IMR-90 (cell line): ENCODE measurements at regions not wholly inside any gene's neighbourhood (a gene's known extent, or its start where the extent isn't known, plus 50 kb on each side); places are given as distances from the start of the nearest gene placed in this dataset.
A peak's percentile ranks its signal among the peaks of the same experiment; 100 is the strongest.

Experiments used
- ATAC-seq: fragments of 200-7000 bp; cut with Tn5 transposase; 2 replicates; pipeline ENCODE4 v1.9.1; 2020; ENCODE audit warnings: low read depth, mild to moderate bottlenecking, moderate library complexity
- BruUV-seq: library from RNA; stranded (reverse); fragments of 400-500 nt; replicated peaks from 2 replicates; lab custom pipeline; 2021; lab: Mats Ljungman, UMichigan
- CTCF ChIA-PET: fragments of 300-600 bp; formaldehyde crosslinking; extraction: SDS; loops from one replicate; lab custom pipeline; 2021; ENCODE audit warnings: antibody characterized with exemption; lab: Yijun Ruan, JAX
- POLR2A ChIA-PET: fragments of 300-600 bp; sonication (Branson Sonifier 250); formaldehyde crosslinking; loops from one replicate; lab custom pipeline; 2022; ENCODE audit warnings: antibody characterized with exemption; ENCODE audit not compliant: unreplicated experiment; lab: Charles Lee
- DNase-seq: peaks from one replicate; pipeline ENCODE4 v3.0.0; 2013
- H2AFZ ChIP-seq: replicated peaks from 2 replicates; pipeline ENCODE3; 2013; ENCODE audit warnings: low read length, mild to moderate bottlenecking; ENCODE audit not compliant: poor library complexity
- H2AK5ac ChIP-seq: 2 replicates; pipeline ENCODE4 v1.6.1; 2013; ENCODE audit warnings: low read depth, low read length, inconsistent platforms
- H2AK9ac ChIP-seq: replicated peaks from 2 replicates; pipeline ENCODE3; 2013; ENCODE audit warnings: mild to moderate bottlenecking, low read depth, low read length, moderate library complexity; ENCODE audit not compliant: poor library complexity
- H2BK120ac ChIP-seq: 2 replicates; pipeline ENCODE4 v1.6.1; 2013; ENCODE audit warnings: low read depth, low read length, inconsistent platforms
- H2BK15ac ChIP-seq: 3 replicates; pipeline ENCODE4 v1.6.1; 2013; ENCODE audit warnings: low read depth, low read length, inconsistent platforms
- H2BK20ac ChIP-seq: 2 replicates; pipeline ENCODE4 v1.6.1; 2013; ENCODE audit warnings: low read depth, mild to moderate bottlenecking, inconsistent platforms, low read length, moderate library complexity
- H2BK5ac ChIP-seq: 2 replicates; pipeline ENCODE4 v1.6.1; 2013; ENCODE audit warnings: mild to moderate bottlenecking, low read depth, low read length, inconsistent platforms; ENCODE audit not compliant: poor library complexity, severe bottlenecking
- H3K14ac ChIP-seq: replicated peaks from 2 replicates; pipeline ENCODE4 v1.6.1; 2013; ENCODE audit warnings: low read depth, low read length, inconsistent platforms
- H3K18ac ChIP-seq: 2 replicates; pipeline ENCODE4 v1.6.1; 2013; ENCODE audit warnings: low read depth, low read length, control low read depth
- H3K23ac ChIP-seq: 2 replicates; pipeline ENCODE4 v1.6.1; 2013; ENCODE audit warnings: low read depth, low read length, inconsistent platforms
- H3K27ac ChIP-seq: 2 replicates; pipeline ENCODE4 v1.5.1; 2013; ENCODE audit warnings: mild to moderate bottlenecking, control low read depth, low read length; ENCODE audit not compliant: insufficient read depth
- H3K27me3 ChIP-seq: 2 replicates; pipeline ENCODE4 v1.6.1; 2013; ENCODE audit warnings: low read length; ENCODE audit not compliant: control insufficient read depth, insufficient read depth
- H3K36me3 ChIP-seq: 2 replicates; pipeline ENCODE4 v1.6.1; 2013; ENCODE audit warnings: low read length, mixed read lengths; ENCODE audit not compliant: control insufficient read depth, insufficient read depth
- H3K4ac ChIP-seq: 2 replicates; pipeline ENCODE4 v1.6.1; 2013; ENCODE audit warnings: low read depth, low read length, inconsistent platforms
- H3K4me1 ChIP-seq: 2 replicates; pipeline ENCODE4 v1.6.1; 2013; ENCODE audit warnings: low read length, mixed read lengths; ENCODE audit not compliant: control insufficient read depth, insufficient read depth
- H3K4me2 ChIP-seq: 2 replicates; pipeline ENCODE4 v1.6.1; 2013; ENCODE audit warnings: low read depth, mild to moderate bottlenecking, control low read depth, low read length, moderate library complexity
- H3K4me3 ChIP-seq: 2 replicates; pipeline ENCODE4 v1.5.1; 2013; ENCODE audit warnings: low read depth, mild to moderate bottlenecking, control low read depth, low read length, moderate library complexity; ENCODE audit not compliant: insufficient read depth
- H3K56ac ChIP-seq: 2 replicates; pipeline ENCODE4 v1.6.1; 2013; ENCODE audit warnings: low read length, inconsistent platforms; ENCODE audit not compliant: insufficient read depth; ENCODE audit errors: extremely low read depth
- H3K79me1 ChIP-seq, 2 experiments: 2 replicates each; pipeline ENCODE4 v1.6.1; 2013; ENCODE audit warnings: low read length in 2 of 2, inconsistent platforms in 1 of 2, low read depth in 1 of 2
- H3K9ac ChIP-seq: 2 replicates; pipeline ENCODE4 v1.6.1; 2013; ENCODE audit warnings: low read depth, low read length, control low read depth
- H3K9me1 ChIP-seq: 2 replicates; pipeline ENCODE4 v1.6.1; 2013; ENCODE audit warnings: low read length, inconsistent platforms; ENCODE audit not compliant: insufficient read depth
- H3K9me3 ChIP-seq: 2 replicates; pipeline ENCODE4 v1.6.1; 2013; ENCODE audit warnings: low read length; ENCODE audit not compliant: control insufficient read depth, insufficient read depth
- H4K20me1 ChIP-seq: 2 replicates; pipeline ENCODE4 v1.6.1; 2013; ENCODE audit warnings: low read length, inconsistent platforms; ENCODE audit not compliant: insufficient read depth
- H4K5ac ChIP-seq: 2 replicates; pipeline ENCODE4 v1.6.1; 2013; ENCODE audit warnings: mild to moderate bottlenecking, low read depth, low read length, control low read depth
- H4K8ac ChIP-seq, 2 experiments: 2 replicates each; pipeline ENCODE4 v1.6.1; 2013; ENCODE audit warnings: low read depth in 2 of 2, low read length in 2 of 2, control low read depth in 1 of 2, inconsistent platforms in 1 of 2
- H4K91ac ChIP-seq: 2 replicates; pipeline ENCODE4 v1.6.1; 2013; ENCODE audit warnings: low read depth, low read length, inconsistent platforms; ENCODE audit not compliant: insufficient read depth
- BHLHE40 ChIP-seq: fragments of 150-350 bp; IDR thresholded peaks from 2 replicates; pipeline ENCODE4 v1.6.1; 2016; ENCODE audit warnings: mild to moderate bottlenecking, low read depth, low read length
- CEBPB ChIP-seq: IDR thresholded peaks from 2 replicates; pipeline ENCODE4 v1.6.1; 2012; ENCODE audit warnings: low read depth, low read length, improper control_type of control experiment
- CTCF ChIP-seq: conservative IDR thresholded peaks from 2 replicates; pipeline ENCODE4 v1.5.1; 2012; ENCODE audit warnings: mild to moderate bottlenecking, low read depth, low read length, improper control_type of control experiment
- ELK1 ChIP-seq: fragments of 150-350 bp; IDR thresholded peaks from 2 replicates; pipeline ENCODE4 v1.6.1; 2016; ENCODE audit warnings: low read depth, mild to moderate bottlenecking, low read length, moderate library complexity, borderline replicate concordance
- MAZ ChIP-seq: IDR thresholded peaks from 2 replicates; pipeline ENCODE4 v1.6.1; 2012; ENCODE audit warnings: low read depth, mild to moderate bottlenecking, low read length, improper control_type of control experiment, moderate library complexity, borderline replicate concordance
- MXI1 ChIP-seq: IDR thresholded peaks from 2 replicates; pipeline ENCODE4 v1.6.1; 2012; ENCODE audit warnings: low read depth, mild to moderate bottlenecking, low read length, moderate library complexity, borderline replicate concordance
- NFE2L2 ChIP-seq: fragments of 150-350 bp; IDR thresholded peaks from 2 replicates; pipeline ENCODE4 v1.6.1; 2016; ENCODE audit warnings: low read depth, mild to moderate bottlenecking, low read length
- POLR2A ChIP-seq: IDR thresholded peaks from 2 replicates; pipeline ENCODE4 v1.6.1; 2012; ENCODE audit warnings: mild to moderate bottlenecking, low read depth, low read length
- RCOR1 ChIP-seq: IDR thresholded peaks from 2 replicates; pipeline ENCODE4 v1.6.1; 2012; ENCODE audit warnings: mild to moderate bottlenecking, low read length, improper control_type of control experiment; ENCODE audit not compliant: insufficient replicate concordance
- SMC3 ChIP-seq: fragments of 150-350 bp; IDR thresholded peaks from 2 replicates; pipeline ENCODE4 v1.6.1; 2016; ENCODE audit warnings: low read depth, mild to moderate bottlenecking, antibody characterized with exemption, low read length, moderate library complexity
- USF2 ChIP-seq: fragments of 150-350 bp; IDR thresholded peaks from 2 replicates; pipeline ENCODE4 v1.6.1; 2017; ENCODE audit warnings: mild to moderate bottlenecking, antibody characterized with exemption, low read length, low read depth
- WGBS, 2 experiments: methylation state at CpG; one replicate each; pipeline versions ENCODE4 v1.1.5 to v1.1.7; 2013; ENCODE audit warnings: missing lambda C conversion rate in 2 of 2; ENCODE audit not compliant: insufficient read length in 1 of 2; ENCODE audit errors: extremely low coverage in 2 of 2; 5-methylcytosine and 5-hydroxymethylcytosine counted together
- dilution Hi-C: fragments of 300-500 bp; cut with HindIII; formaldehyde crosslinking; loops from one replicate; pipeline ENCODE4 v1.14.3; 2018; ENCODE audit warnings: low sequenced_read_pairs; ENCODE audit not compliant: unreplicated experiment
- in situ Hi-C: fragments of 300-500 bp; cut with MboI; formaldehyde crosslinking; loops from 3 replicates; pipeline ENCODE4 v1.14.3; 2019; ENCODE audit warnings: low sequenced_read_pairs, inconsistent platforms, mixed read lengths
- intact Hi-C: fragments of 100-400 bp; cut with micrococcal nuclease; formaldehyde crosslinking; loops from 2 replicates; pipeline ENCODE4 v1.10.0; 2022

- peak overlapping the region; percentile 45; the same call in 1 of the 2 replicates for H3K14ac ChIP-seq
- CTCF ChIA-PET, result interaction anchor here (0.5 kb wide), 1 partner anchor 456 kb away, joined by 4 read pairs; no protein-coding TSS in a partner anchor
Observed at GRCh38 chr4:71123951-71124350, 130.5 kb downstream of the DCK start.

More at GRCh38 chr4:71123951-71124350, 130.5 kb downstream of the DCK start:
- no peaks in the 10 kb centered on the region for H3K36me3 ChIP-seq
- H3K79me1 ChIP-seq, result peaks cover 0 to 9% of the 10 kb centered on the region in 2 experiments; a peak in 1 of 4 replicates
- no peak overlapping the region for H3K9ac ChIP-seq
- H3K9me1 ChIP-seq, result peaks cover 5% of the 10 kb centered on the region
- no peak overlapping the region for H3K27ac ChIP-seq
- H3K23ac ChIP-seq, result no peak overlapping the region
- in situ Hi-C loops, result no loop called here
- H2BK120ac ChIP-seq, result no peak overlapping the region
- no peak overlapping the region for H4K91ac ChIP-seq
- dilution Hi-C loops, result no loop called here
- H3K56ac ChIP-seq, result no peak overlapping the region; the same call in 1 of the 2 replicates
- H2BK15ac ChIP-seq, result no peak overlapping the region
- H3K4ac ChIP-seq, result no peak overlapping the region
- no peak overlapping the region for H3K4me2 ChIP-seq
- ATAC-seq, result no peak
- no peak overlapping the region for H2AK9ac ChIP-seq
- POLR2A ChIA-PET, result no interaction called here
- peak overlapping the region; percentile 55 for H2BK20ac ChIP-seq
- no peak overlapping the region for H3K4me3 ChIP-seq
- no CpG with 5 or more reads among the region's 4 CpGs for WGBS, 2 experiments
- no peak overlapping the region for H4K8ac ChIP-seq
- H3K9me3 ChIP-seq, result no peaks in the 10 kb centered on the region; the same call in 1 of the 2 replicates
- H4K5ac ChIP-seq, result no peak overlapping the region
- intact Hi-C loops, result no loop called here
- no peak overlapping the region for H2AK5ac ChIP-seq
- H3K18ac ChIP-seq, result no peak overlapping the region
- no peaks in the 10 kb centered on the region for H3K27me3 ChIP-seq
- no peak overlapping the region for H2AFZ ChIP-seq
- DNase-seq, result no peak
- no peaks in the 10 kb centered on the region for H4K20me1 ChIP-seq
- no peak overlapping the region for H2BK5ac ChIP-seq
- TF ChIP-seq CTCF (no peak), MAZ (no peak), CEBPB (no peak), SMC3 (no peak), NFE2L2 (no peak), ELK1 (no peak), POLR2A (no peak), USF2 (no peak), BHLHE40 (no peak), RCOR1 (no peak), MXI1 (no peak)
- H3K4me1 ChIP-seq, result peaks cover 2% of the 10 kb centered on the region; the same call in 1 of the 2 replicates
- no TSS peak for BruUV-seq
